Stimulated activated CD4-positive, alpha-beta T cell treated with anti-CD3 and anti-CD28 coated beads, TNF-alpha, amount 100 ng/mL, for 4 hours (primary cell): ENCODE measurements at regions not wholly inside any gene's neighbourhood (a gene's known extent, or its start where the extent isn't known, plus 50 kb on each side); places are given as distances from the start of the nearest gene placed in this dataset.
"Not testable (repeated sequence)": the region's sequence is repeated elsewhere in the genome, so short reads cannot be mapped to it uniquely, and the experiment has no call there.

ENCODE experiments used
- DNase-seq, 3 experiments: peaks; one replicate each; pipeline ENCODE4 v3.0.0-alpha.2; 2020; ENCODE audit warnings: low read depth in 3 of 3

- no peak for DNase-seq
Observed at GRCh38 chr5:18798058-18798457, 1163.8 kb downstream of the TAF11L14 start.

- DNase-seq, result no peak
Observed at GRCh38 chr5:18799482-18800128, 1165.3 kb downstream of the TAF11L14 start.

- DNase-seq, result no peak
Observed at GRCh38 chr5:18800293-18801025, 1166.2 kb downstream of the TAF11L14 start.

GRCh38 chr5:18801413-18801812, 1167.2 kb downstream of the TAF11L14 start:
- DNase-seq, result not testable (repeated sequence)

GRCh38 chr5:18802336-18802735, 1168.1 kb downstream of the TAF11L14 start:
- no peak for DNase-seq

GRCh38 chr5:18805376-18805775, 1171.1 kb downstream of the TAF11L14 start:
- no peak for DNase-seq

GRCh38 chr5:18807256-18808149, 1173.2 kb downstream of the TAF11L14 start:
- no peak for DNase-seq

- no peak for DNase-seq
Observed at GRCh38 chr5:18811661-18812060, 1176.3 kb downstream of the CDH18 start.

- no peak for DNase-seq
Observed at GRCh38 chr5:18828351-18828750, 1159.6 kb downstream of the CDH18 start.

- DNase-seq, result no peak
Observed at GRCh38 chr5:18829539-18829938, 1158.5 kb downstream of the CDH18 start.

GRCh38 chr5:18850216-18850615, 1137.8 kb downstream of the CDH18 start:
- DNase-seq, result no peak

GRCh38 chr5:18872978-18873377, 1115.0 kb downstream of the CDH18 start:
- DNase-seq, result no peak

GRCh38 chr5:18876565-18876964, 1111.4 kb downstream of the CDH18 start:
- no peak for DNase-seq

GRCh38 chr5:18881615-18882014, 1106.4 kb downstream of the CDH18 start:
- DNase-seq, result no peak

- no peak for DNase-seq
Observed at GRCh38 chr5:18882154-18882553, 1105.8 kb downstream of the CDH18 start.

- DNase-seq, result no peak
Observed at GRCh38 chr5:18888821-18889220, 1099.2 kb downstream of the CDH18 start.

GRCh38 chr5:18900644-18901043, 1087.4 kb downstream of the CDH18 start:
- no peak for DNase-seq

- no peak for DNase-seq
Observed at GRCh38 chr5:18920966-18921365, 1067.0 kb downstream of the CDH18 start.

GRCh38 chr5:18932081-18932480, 1055.9 kb downstream of the CDH18 start:
- DNase-seq, result no peak

- no peak for DNase-seq
Observed at GRCh38 chr5:18944771-18945170, 1043.2 kb downstream of the CDH18 start.

GRCh38 chr5:18954239-18954638, 1033.8 kb downstream of the CDH18 start:
- DNase-seq, result no peak

- no peak for DNase-seq
Observed at GRCh38 chr5:18959535-18959934, 1028.5 kb downstream of the CDH18 start.
